HCT116 (cell line): ENCODE measurements at regions not wholly inside any gene's neighbourhood (a gene's known extent, or its start where the extent isn't known, plus 50 kb on each side); places are given as distances from the start of the nearest gene placed in this dataset.

Experiments
- ATAC-seq: fragments of 200-7000 bp; cut with Tn5 transposase; 2 replicates; pipeline ENCODE4 v1.9.1; 2020; ENCODE audit warnings: mild to moderate bottlenecking, moderate library complexity
- BruUV-seq: library from RNA; stranded (reverse); fragments of 400-500 nt; replicated peaks from 2 replicates; lab custom pipeline; 2021; lab: Mats Ljungman, UMichigan
- CTCF ChIA-PET: fragments of 300-600 bp; sonication (Branson Sonifier 250); formaldehyde crosslinking; loops from one replicate; lab custom pipeline; 2021; ENCODE audit warnings: antibody characterized with exemption; lab: Charles Lee
- POLR2A ChIA-PET: fragments of 300-600, 350-600 bp; sonication (Branson Sonifier 250); formaldehyde crosslinking; loops from one replicate; lab custom pipeline; 2021; ENCODE audit warnings: antibody characterized with exemption; lab: Charles Lee
- RAD21 ChIA-PET, 2 experiments: fragments of 300-600 bp; sonication (Branson Sonifier 250); formaldehyde crosslinking; loops; one replicate each; lab custom pipeline; 2023; ENCODE audit warnings: low total read pairs in 2 of 2; ENCODE audit not compliant: uncharacterized antibody in 2 of 2, unreplicated experiment in 2 of 2, low non-redundant PET in 1 of 2; lab: Charles Lee
- DNase-seq: peaks from one replicate; pipeline ENCODE4 v3.0.0-alpha.2; 2010; ENCODE audit warnings: low read depth, low spot score
- H2AFZ ChIP-seq: fragments of 200-600 bp; shearing (Covaris generic), sonication (generic); 2 replicates; pipeline ENCODE4 v1.6.1; 2017; ENCODE audit warnings: low read depth, mixed run types, mixed read lengths, antibody characterized with exemption, low read length; ENCODE audit not compliant: poor library complexity, severe bottlenecking
- H3K27ac ChIP-seq: 2 replicates; pipeline ENCODE4 v1.5.1; 2012; ENCODE audit warnings: low read depth, low read length
- H3K27me3 ChIP-seq: fragments of 200-600 bp; sonication (generic); 2 replicates; pipeline ENCODE4 v1.6.1; 2016; ENCODE audit warnings: mixed run types, low read length, mixed read lengths; ENCODE audit not compliant: insufficient read depth
- H3K36me3 ChIP-seq, 2 experiments: fragments of 200-500 bp in 1 of 2; fragments of 200-600 bp in 1 of 2; sonication (Bioruptor generic) in 1 of 2; sonication (generic) in 1 of 2; 2 replicates each; pipeline versions ENCODE4 v1.5.1 to v1.6.1; 2014 to 2016; ENCODE audit warnings: low read length in 2 of 2, inconsistent platforms in 1 of 2, mixed read lengths in 1 of 2, mixed run types in 1 of 2; ENCODE audit not compliant: insufficient read depth in 2 of 2, control insufficient read depth in 1 of 2
- H3K4me1 ChIP-seq, 2 experiments: fragments of 200-600 bp in 1 of 2; sonication (generic) in 1 of 2; 2 replicates each; pipeline versions ENCODE4 v1.5.1 to v1.6.1; 2012 to 2017; ENCODE audit warnings: low read length in 2 of 2, inconsistent platforms in 1 of 2, mild to moderate bottlenecking in 1 of 2, mixed read lengths in 1 of 2, mixed run types in 1 of 2, moderate library complexity in 1 of 2; ENCODE audit not compliant: insufficient read depth in 2 of 2, control insufficient read depth in 1 of 2
- H3K4me2 ChIP-seq: fragments of 200-600 bp; sonication (generic); 2 replicates; pipeline ENCODE4 v1.6.1; 2017; ENCODE audit warnings: mixed run types, low read length, mixed read lengths
- H3K4me3 ChIP-seq, 2 experiments: fragments of 200-600 bp in 1 of 2; sonication (generic) in 1 of 2; replicated peaks in 1 of 2; 2 replicates each; pipeline ENCODE4 v1.5.1; 2011 to 2016; ENCODE audit warnings: low read length in 2 of 2, control low read depth in 1 of 2, low read depth in 1 of 2, mild to moderate bottlenecking in 1 of 2, mixed read lengths in 1 of 2, mixed run types in 1 of 2
- H3K79me2 ChIP-seq: fragments of 200-600 bp; sonication (generic); 2 replicates; pipeline ENCODE4 v1.6.1; 2017; ENCODE audit warnings: mild to moderate bottlenecking, mixed run types, low read length, moderate library complexity, mixed read lengths; ENCODE audit not compliant: insufficient read depth
- H3K9ac ChIP-seq: fragments of 200-600 bp; sonication (generic); 2 replicates; pipeline ENCODE4 v1.6.1; 2016; ENCODE audit warnings: low read length, mixed read lengths
- H3K9me2 ChIP-seq: fragments of 200-600 bp; sonication (generic), shearing (Covaris generic); 2 replicates; pipeline ENCODE4 v1.6.1; 2017; ENCODE audit warnings: mixed run types, mild to moderate bottlenecking, moderate library complexity; ENCODE audit not compliant: insufficient read depth
- H3K9me3 ChIP-seq, 2 experiments: fragments of 200-500 bp in 1 of 2; fragments of 200-600 bp in 1 of 2; sonication (Bioruptor generic) in 1 of 2; sonication (generic) in 1 of 2; 2 replicates each; pipeline ENCODE4 v1.6.1; 2014 to 2017; ENCODE audit warnings: low read length in 2 of 2, mixed read lengths in 2 of 2, inconsistent platforms in 1 of 2, low read depth in 1 of 2, mild to moderate bottlenecking in 1 of 2, mixed run types in 1 of 2, moderate library complexity in 1 of 2; ENCODE audit not compliant: control insufficient read depth in 1 of 2, insufficient read depth in 1 of 2
- H4K20me1 ChIP-seq: fragments of 200-600 bp; sonication (generic), shearing (Covaris generic); 2 replicates; pipeline ENCODE4 v1.6.1; 2017; ENCODE audit warnings: mixed run types, mild to moderate bottlenecking, moderate library complexity; ENCODE audit not compliant: insufficient read depth
- CEBPB ChIP-seq: IDR thresholded peaks from 2 replicates; pipeline ENCODE4 v1.6.1; 2012; ENCODE audit warnings: low read depth
- EGR1 ChIP-seq: IDR thresholded peaks from 2 replicates; pipeline ENCODE4 v1.6.1; 2012; ENCODE audit warnings: low read depth
- ELF1 ChIP-seq: IDR thresholded peaks from 2 replicates; pipeline ENCODE4 v1.6.1; 2012; ENCODE audit warnings: low read depth, borderline replicate concordance
- EZH2 ChIP-seq: fragments of 200-600 bp; sonication (generic); IDR thresholded peaks from 2 replicates; pipeline ENCODE4 v1.6.1; 2017; ENCODE audit warnings: antibody characterized with exemption, mixed run types
- EZH2phosphoT487 ChIP-seq: fragments of 200-600 bp; IDR thresholded peaks from 2 replicates; pipeline ENCODE4 v1.6.1; 2018; ENCODE audit warnings: antibody characterized with exemption, borderline replicate concordance
- FOSL1 ChIP-seq: IDR thresholded peaks from 2 replicates; pipeline ENCODE4 v1.6.1; 2012; ENCODE audit warnings: low read depth
- POLR2A ChIP-seq: IDR thresholded peaks from 2 replicates; pipeline ENCODE4 v1.7.0; 2011; ENCODE audit warnings: borderline replicate concordance; ENCODE audit not compliant: insufficient read depth, insufficient read length; ENCODE audit errors: extremely low read depth
- POLR2AphosphoS5 ChIP-seq: IDR thresholded peaks from 2 replicates; pipeline ENCODE4 v1.6.1; 2011; ENCODE audit warnings: mild to moderate bottlenecking, low read depth, low read length, moderate library complexity
- RAD21 ChIP-seq: IDR thresholded peaks from 2 replicates; pipeline ENCODE4 v1.6.1; 2012; ENCODE audit warnings: low read depth, mild to moderate bottlenecking
- SIN3A ChIP-seq: IDR thresholded peaks from 2 replicates; pipeline ENCODE4 v1.6.1; 2012; ENCODE audit warnings: low read depth
- SP1 ChIP-seq: IDR thresholded peaks from 2 replicates; pipeline ENCODE4 v1.6.1; 2012; ENCODE audit warnings: low read depth
- SRF ChIP-seq: IDR thresholded peaks from 2 replicates; pipeline ENCODE4 v1.6.1; 2012; ENCODE audit warnings: low read depth
- TCF7L2 ChIP-seq: IDR thresholded peaks from 2 replicates; pipeline ENCODE4 v1.7.0; 2011; ENCODE audit warnings: borderline replicate concordance, inconsistent platforms; ENCODE audit not compliant: insufficient read depth, insufficient read length; ENCODE audit errors: extremely low read depth
- YY1 ChIP-seq: IDR thresholded peaks from 2 replicates; pipeline ENCODE4 v1.6.1; 2011; ENCODE audit warnings: low read length, low read depth, moderate library complexity, mild to moderate bottlenecking; ENCODE audit not compliant: insufficient replicate concordance; ENCODE audit errors: extremely low read depth
- ZFX ChIP-seq: fragments of 450-650 bp; IDR thresholded peaks from 2 replicates; pipeline ENCODE4 v1.6.1; 2017
- intact Hi-C: fragments of 100-400 bp; cut with micrococcal nuclease; formaldehyde crosslinking; loops from 2 replicates; pipeline ENCODE4 v1.10.0; 2022
- TF ChIP-seq, protein P1 (sequence below): IDR thresholded peaks from 2 replicates; pipeline ENCODE4 v1.6.1; 2012; ENCODE audit warnings: low read depth
- TF ChIP-seq, protein P2 (sequence below): IDR thresholded peaks from 2 replicates; pipeline ENCODE4 v1.6.1; 2012
- TF ChIP-seq, protein P3 (sequence below): IDR thresholded peaks from 2 replicates; pipeline ENCODE4 v1.6.1; 2012
- TF ChIP-seq, protein P4 (sequence below): IDR thresholded peaks from 2 replicates; pipeline ENCODE4 v1.6.1; 2011; ENCODE audit warnings: mild to moderate bottlenecking, low read length, moderate library complexity; ENCODE audit not compliant: insufficient replicate concordance; ENCODE audit errors: extremely low read depth

DNA sequence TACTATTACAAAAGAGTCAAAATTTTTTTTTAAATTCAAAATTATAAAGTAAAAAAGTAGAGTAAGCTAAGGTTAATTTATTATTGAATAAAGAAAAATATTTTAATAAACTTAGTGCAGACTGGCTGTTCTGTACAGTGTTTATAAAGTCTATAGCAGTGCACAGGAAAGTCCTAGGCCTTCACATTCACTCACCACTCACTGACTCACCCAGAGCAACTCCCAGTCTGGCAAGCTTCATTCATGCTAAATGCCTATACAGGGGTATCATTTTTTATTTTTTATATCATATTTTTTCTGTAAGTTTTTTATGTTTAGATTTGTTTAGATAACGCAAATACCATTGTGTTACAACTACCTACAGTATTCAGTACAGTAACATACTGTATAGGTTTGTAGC lies 700.7 kb upstream of the GRAMD2B start (continued):
- TF ChIP-seq EZH2 (no peak), ZFX (no peak), EGR1 (no peak), POLR2A (no peak), FOSL1 (no peak), SRF (no peak), POLR2AphosphoS5 (no peak)
- TF ChIP-seq, protein P1, sequence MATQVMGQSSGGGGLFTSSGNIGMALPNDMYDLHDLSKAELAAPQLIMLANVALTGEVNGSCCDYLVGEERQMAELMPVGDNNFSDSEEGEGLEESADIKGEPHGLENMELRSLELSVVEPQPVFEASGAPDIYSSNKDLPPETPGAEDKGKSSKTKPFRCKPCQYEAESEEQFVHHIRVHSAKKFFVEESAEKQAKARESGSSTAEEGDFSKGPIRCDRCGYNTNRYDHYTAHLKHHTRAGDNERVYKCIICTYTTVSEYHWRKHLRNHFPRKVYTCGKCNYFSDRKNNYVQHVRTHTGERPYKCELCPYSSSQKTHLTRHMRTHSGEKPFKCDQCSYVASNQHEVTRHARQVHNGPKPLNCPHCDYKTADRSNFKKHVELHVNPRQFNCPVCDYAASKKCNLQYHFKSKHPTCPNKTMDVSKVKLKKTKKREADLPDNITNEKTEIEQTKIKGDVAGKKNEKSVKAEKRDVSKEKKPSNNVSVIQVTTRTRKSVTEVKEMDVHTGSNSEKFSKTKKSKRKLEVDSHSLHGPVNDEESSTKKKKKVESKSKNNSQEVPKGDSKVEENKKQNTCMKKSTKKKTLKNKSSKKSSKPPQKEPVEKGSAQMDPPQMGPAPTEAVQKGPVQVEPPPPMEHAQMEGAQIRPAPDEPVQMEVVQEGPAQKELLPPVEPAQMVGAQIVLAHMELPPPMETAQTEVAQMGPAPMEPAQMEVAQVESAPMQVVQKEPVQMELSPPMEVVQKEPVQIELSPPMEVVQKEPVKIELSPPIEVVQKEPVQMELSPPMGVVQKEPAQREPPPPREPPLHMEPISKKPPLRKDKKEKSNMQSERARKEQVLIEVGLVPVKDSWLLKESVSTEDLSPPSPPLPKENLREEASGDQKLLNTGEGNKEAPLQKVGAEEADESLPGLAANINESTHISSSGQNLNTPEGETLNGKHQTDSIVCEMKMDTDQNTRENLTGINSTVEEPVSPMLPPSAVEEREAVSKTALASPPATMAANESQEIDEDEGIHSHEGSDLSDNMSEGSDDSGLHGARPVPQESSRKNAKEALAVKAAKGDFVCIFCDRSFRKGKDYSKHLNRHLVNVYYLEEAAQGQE, result no peak
- TF ChIP-seq, protein P2, sequence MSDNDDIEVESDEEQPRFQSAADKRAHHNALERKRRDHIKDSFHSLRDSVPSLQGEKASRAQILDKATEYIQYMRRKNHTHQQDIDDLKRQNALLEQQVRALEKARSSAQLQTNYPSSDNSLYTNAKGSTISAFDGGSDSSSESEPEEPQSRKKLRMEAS, result no peak
- TF ChIP-seq, protein P3, sequence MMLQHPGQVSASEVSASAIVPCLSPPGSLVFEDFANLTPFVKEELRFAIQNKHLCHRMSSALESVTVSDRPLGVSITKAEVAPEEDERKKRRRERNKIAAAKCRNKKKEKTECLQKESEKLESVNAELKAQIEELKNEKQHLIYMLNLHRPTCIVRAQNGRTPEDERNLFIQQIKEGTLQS, result no peak

DNA sequence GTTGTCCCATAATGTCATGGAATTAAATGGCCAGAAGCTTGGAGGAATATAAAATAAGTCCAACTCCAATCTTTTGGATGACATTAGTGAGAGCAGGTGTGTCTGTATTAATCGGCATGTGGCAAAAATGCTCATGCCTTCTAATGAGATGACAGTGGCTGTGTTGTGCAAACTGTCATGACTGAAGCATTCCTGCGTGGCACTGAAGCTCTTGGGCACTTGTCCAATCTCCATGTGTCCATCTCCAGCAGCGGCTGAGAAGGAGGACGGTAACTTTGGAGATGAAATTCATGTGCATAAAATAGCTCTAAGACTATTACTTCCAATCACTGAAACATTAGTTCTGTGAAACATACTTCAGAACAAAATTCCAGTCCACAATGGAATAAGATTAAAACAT lies 697.5 kb upstream of the GRAMD2B start:
- Histone ChIP-seq H3K9ac (no peak overlapping the region), H3K9me2 (no peaks in the 10 kb centered on the region)
- ATAC-seq, result no peak

More for the DNA sequence above, 697.5 kb upstream of the GRAMD2B start:
- RAD21 ChIA-PET, result no interaction called here
- intact Hi-C loops, result no loop called here
- Histone ChIP-seq H3K4me1 (no peaks in the 10 kb centered on the region), H3K27me3 (no peaks in the 10 kb centered on the region), H4K20me1 (no peaks in the 10 kb centered on the region), H3K9me3 (no peaks in the 10 kb centered on the region), H3K4me3 (no peak overlapping the region), H3K4me2 (no peak overlapping the region), H3K36me3 (no peaks in the 10 kb centered on the region), H3K79me2 (no peaks in the 10 kb centered on the region), H3K27ac (no peak overlapping the region), H2AFZ (no peak overlapping the region)
- POLR2A ChIA-PET, result no interaction called here
- no TSS peak for BruUV-seq
- no peak for TF ChIP-seq CEBPB
- no peak for TF ChIP-seq SIN3A
- no peak for TF ChIP-seq RAD21
- TF ChIP-seq, protein P3, result no peak
- TF ChIP-seq FOSL1, result no peak
- TF ChIP-seq, protein P4, sequence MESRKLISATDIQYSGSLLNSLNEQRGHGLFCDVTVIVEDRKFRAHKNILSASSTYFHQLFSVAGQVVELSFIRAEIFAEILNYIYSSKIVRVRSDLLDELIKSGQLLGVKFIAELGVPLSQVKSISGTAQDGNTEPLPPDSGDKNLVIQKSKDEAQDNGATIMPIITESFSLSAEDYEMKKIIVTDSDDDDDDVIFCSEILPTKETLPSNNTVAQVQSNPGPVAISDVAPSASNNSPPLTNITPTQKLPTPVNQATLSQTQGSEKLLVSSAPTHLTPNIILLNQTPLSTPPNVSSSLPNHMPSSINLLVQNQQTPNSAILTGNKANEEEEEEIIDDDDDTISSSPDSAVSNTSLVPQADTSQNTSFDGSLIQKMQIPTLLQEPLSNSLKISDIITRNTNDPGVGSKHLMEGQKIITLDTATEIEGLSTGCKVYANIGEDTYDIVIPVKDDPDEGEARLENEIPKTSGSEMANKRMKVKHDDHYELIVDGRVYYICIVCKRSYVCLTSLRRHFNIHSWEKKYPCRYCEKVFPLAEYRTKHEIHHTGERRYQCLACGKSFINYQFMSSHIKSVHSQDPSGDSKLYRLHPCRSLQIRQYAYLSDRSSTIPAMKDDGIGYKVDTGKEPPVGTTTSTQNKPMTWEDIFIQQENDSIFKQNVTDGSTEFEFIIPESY, result no peak
- no peak for TF ChIP-seq TCF7L2
- TF ChIP-seq SP1, result no peak
- no peak for TF ChIP-seq POLR2A
- no peak for TF ChIP-seq YY1
- no peak for TF ChIP-seq EZH2
- TF ChIP-seq EZH2phosphoT487, result no peak
- no peak for TF ChIP-seq ELF1
- no peak for DNase-seq
- CTCF ChIA-PET, result no interaction called here
